GM21423 (cell line): ENCODE measurements at regions not wholly inside any gene's neighbourhood (a gene's known extent, or its start where the extent isn't known, plus 50 kb on each side); places are given as distances from the start of the nearest gene placed in this dataset.

ENCODE experiments used
- ATAC-seq: cut with Tn5 transposase; IDR thresholded peaks from one replicate; pipeline ENCODE4 v1.9.1; 2021; ENCODE audit warnings: mild to moderate bottlenecking, moderate library complexity; ENCODE audit not compliant: unreplicated experiment

- ATAC-seq: no peak
These were observed 394.5 kb upstream of the ATP2B1 start for GRCh38 chr12:90102957-90103652.

GRCh38 chr12:90100579-90100978 is 391.9 kb upstream of the ATP2B1 start:
- no peak for ATAC-seq

- no peak for ATAC-seq
These were observed 390.6 kb upstream of the ATP2B1 start for GRCh38 chr12:90099288-90099687.

- no peak for ATAC-seq
These were observed 389.6 kb upstream of the ATP2B1 start for GRCh38 chr12:90098132-90098779.

GRCh38 chr12:90091809-90092208 is 383.2 kb upstream of the ATP2B1 start:
- no peak for ATAC-seq

- no peak for ATAC-seq
These were observed 382.5 kb upstream of the ATP2B1 start for GRCh38 chr12:90090929-90091651.

GRCh38 chr12:90086281-90086680 is 377.6 kb upstream of the ATP2B1 start:
- ATAC-seq: no peak

GRCh38 chr12:90085494-90086274 is 377.0 kb upstream of the ATP2B1 start:
- ATAC-seq: no peak

GRCh38 chr12:90084018-90084417 is 375.4 kb upstream of the ATP2B1 start:
- no peak for ATAC-seq

- ATAC-seq: no peak
These were observed 372.0 kb upstream of the ATP2B1 start for GRCh38 chr12:90080616-90081015.

- no peak for ATAC-seq
These were observed 371.0 kb upstream of the ATP2B1 start for GRCh38 chr12:90079529-90080210.

- no peak for ATAC-seq
These were observed 369.7 kb upstream of the ATP2B1 start for GRCh38 chr12:90078344-90078743.

GRCh38 chr12:90077756-90078155 is 369.1 kb upstream of the ATP2B1 start:
- ATAC-seq: no peak

- ATAC-seq: no peak
These were observed 368.2 kb upstream of the ATP2B1 start for GRCh38 chr12:90076851-90077319.

GRCh38 chr12:90075685-90076084 is 367.0 kb upstream of the ATP2B1 start:
- no peak for ATAC-seq

- no peak for ATAC-seq
These were observed 365.4 kb upstream of the ATP2B1 start for GRCh38 chr12:90074086-90074485.

- ATAC-seq: no peak
These were observed 363.4 kb upstream of the ATP2B1 start for GRCh38 chr12:90071996-90072395.

GRCh38 chr12:90069711-90070110 is 361.1 kb upstream of the ATP2B1 start:
- no peak for ATAC-seq

GRCh38 chr12:90067791-90068190 is 359.2 kb upstream of the ATP2B1 start:
- no peak for ATAC-seq
